HG02763 (cell line): ENCODE measurements at regions not wholly inside any gene's neighbourhood (a gene's known extent, or its start where the extent isn't known, plus 50 kb on each side); places are given as distances from the start of the nearest gene placed in this dataset.

ENCODE experiments used
- ATAC-seq: cut with Tn5 transposase; IDR thresholded peaks from one replicate; pipeline ENCODE4 v1.9.1; 2021; ENCODE audit warnings: mild to moderate bottlenecking, moderate library complexity; ENCODE audit not compliant: unreplicated experiment

DNA sequence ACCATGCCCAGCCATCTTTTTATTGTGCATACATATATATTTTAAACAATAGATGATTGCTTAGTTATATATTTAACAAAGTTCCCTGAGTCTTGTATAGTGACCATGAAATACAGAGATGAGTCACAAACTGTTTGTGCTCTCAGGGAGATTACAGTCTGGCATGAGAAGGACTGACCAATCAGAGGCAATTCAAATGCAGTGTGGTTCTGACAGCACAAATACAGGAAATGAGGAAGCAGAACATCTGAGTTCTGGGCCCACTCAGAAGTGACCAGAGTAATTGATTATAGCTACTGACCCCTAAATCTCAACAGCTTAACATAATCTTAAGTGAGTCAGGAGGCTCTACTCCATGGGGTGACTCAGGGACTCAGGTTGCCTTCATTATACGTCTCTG lies 534.5 kb downstream of the OMA1 start:
- ATAC-seq = no peak

DNA sequence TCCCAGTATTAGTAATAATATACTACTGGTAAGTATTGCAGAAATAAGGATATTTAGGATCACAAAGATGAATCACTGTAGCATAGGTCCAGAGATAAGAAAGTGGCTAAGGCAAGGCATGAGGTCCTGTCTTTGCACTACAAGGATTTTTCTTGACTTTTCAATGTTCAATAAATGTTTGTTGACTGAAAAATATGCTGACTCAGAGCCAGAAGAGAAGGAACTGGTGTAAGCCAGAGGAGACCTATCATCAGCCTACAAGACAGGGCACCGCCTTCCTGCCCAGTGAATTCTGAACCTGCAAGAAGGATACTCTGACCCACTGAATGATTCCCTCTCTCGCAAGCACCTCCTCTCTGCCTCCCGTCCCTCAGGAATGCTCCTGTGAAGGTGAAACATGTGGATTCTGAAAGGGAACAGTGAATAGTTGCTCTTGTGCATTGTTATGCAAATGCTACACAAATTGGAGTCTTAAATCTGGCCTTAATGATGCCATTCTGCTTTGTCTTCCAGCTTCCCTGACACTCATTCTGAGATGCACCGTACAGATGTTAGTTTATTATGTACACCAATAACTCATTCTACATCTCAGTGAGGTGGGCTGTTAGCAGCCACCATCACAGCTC lies 540.0 kb downstream of the OMA1 start:
- ATAC-seq = no peak

- ATAC-seq = no peak
These were observed 541.3 kb downstream of the OMA1 start for GRCh38 chr1:58005212-58005611.

- no peak for ATAC-seq
These were observed 542.5 kb downstream of the OMA1 start for GRCh38 chr1:58003988-58004387.

DNA sequence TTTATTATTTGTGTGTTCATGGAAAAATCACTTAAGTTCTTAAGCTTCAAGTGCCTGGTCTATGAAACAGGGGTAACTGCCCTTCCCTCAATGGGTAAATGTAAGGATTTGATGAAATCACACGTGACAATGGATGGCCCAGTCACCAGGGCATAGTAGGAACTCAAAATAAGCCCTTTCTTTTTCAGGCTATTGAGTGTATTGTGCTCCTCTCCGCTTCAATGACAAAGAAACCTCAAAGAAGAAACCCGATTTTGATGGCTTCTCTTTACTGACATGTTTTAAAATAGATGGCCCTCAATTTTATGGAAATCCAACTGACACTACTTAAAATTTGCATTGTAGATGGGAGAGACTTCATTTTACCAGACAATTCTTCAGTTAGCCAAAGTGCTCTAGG lies 543.5 kb downstream of the OMA1 start:
- no peak for ATAC-seq

- ATAC-seq = no peak
These were observed 545.7 kb downstream of the OMA1 start for GRCh38 chr1:58000821-58001220.

DNA sequence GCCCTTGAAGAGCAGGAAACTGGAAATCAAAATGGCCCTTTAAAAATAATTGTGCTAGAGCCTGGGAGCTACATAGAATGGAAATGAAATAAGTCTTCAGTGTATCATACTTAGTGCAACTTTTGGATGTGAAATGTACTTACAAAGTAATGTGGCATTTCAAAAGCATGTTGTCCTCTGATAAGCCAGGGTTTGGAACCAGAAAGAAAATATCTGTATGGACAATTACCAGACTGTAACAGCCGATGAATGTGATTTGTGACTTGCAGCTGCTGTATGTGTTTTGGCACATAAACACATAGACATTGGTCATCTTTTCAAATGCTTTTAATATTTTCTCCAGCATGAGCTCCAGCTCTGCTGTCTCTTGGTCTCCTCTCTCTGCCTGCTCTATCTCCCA lies 546.4 kb downstream of the OMA1 start:
- ATAC-seq = no peak

- no peak for ATAC-seq
These were observed 550.1 kb downstream of the OMA1 start for GRCh38 chr1:57996400-57996799.

DNA sequence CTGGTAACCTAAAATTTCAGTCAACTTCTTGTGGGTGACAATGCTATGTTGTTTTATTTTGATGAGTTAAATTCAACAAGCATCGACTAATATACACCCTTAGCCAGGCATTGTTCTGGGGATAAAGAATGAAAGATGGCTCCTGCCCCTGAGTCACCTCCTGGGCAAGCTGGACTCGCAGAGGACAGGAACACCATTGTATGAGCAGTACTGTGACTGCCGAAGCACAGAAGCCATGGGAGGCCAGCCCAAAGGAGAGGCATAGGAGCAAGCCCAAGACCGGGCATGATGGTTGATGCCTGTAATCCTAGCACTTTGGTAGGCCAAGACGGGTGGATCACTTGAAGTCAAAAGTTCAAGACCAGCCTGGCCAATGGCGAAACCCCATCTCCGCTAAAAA lies 555.2 kb downstream of the OMA1 start:
- ATAC-seq = no peak

GRCh38 chr1:57989877-57990276 lies 556.6 kb downstream of the OMA1 start:
- no peak for ATAC-seq

- no peak for ATAC-seq
These were observed 559.0 kb downstream of the OMA1 start for GRCh38 chr1:57987523-57987922.

DNA sequence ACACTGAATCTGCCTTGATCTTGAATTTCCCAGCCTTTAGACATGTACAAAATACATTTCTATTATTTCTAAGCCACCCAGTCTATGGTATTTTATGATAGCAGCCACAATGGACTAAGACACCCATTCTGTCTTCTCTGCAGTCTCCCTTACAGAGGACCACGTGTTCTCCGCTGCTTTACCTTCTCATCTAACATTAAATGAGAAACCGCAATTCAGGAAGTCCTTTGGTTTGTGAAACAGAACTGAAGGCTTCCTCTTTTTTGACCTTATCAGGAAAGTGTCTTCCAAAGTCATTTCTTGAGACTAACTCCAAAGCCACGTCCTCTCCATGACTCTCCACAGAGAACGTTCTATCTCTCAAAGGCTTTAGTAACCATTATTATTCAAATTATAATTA lies 560.1 kb downstream of the OMA1 start:
- ATAC-seq = peak; percentile 65

DNA sequence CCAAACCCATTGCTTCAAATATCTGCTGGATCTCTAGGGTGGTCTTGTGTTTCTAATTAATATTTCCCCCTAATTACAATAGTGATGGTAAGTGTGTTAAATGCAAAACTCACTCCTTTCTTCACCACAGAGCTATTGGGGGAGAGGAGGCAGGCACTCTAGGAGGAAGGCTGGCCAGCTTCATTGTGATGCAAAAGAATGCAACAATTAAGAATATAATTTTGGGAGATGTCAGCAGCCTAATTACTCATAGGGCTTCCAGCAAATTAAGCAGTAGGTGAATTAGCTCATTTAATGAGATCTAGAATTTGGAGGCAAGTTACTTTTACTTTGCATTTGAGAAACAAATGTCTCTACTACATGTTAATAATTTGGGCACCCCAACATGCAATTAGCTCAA lies 560.4 kb upstream of the DAB1 start:
- ATAC-seq = no peak

DNA sequence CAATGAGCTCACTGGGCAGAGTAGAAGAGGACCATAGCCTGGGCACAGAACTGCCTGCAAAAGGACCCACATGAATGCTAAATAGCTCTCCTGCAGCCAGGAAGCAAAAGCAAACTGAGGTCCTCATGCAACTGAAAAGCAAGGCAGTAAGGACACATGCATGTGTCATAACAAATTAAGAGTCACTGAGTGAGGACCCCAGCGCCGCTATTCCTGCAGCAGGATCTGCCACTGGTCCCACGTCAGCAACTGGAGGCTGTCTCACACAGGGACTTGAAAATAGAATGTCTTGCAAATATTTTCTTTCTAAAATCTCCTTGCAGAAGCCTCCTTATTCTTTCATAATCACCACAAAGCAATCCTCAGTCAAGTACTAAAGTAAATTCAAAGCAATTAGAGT lies 559.6 kb upstream of the DAB1 start:
- ATAC-seq = no peak

DNA sequence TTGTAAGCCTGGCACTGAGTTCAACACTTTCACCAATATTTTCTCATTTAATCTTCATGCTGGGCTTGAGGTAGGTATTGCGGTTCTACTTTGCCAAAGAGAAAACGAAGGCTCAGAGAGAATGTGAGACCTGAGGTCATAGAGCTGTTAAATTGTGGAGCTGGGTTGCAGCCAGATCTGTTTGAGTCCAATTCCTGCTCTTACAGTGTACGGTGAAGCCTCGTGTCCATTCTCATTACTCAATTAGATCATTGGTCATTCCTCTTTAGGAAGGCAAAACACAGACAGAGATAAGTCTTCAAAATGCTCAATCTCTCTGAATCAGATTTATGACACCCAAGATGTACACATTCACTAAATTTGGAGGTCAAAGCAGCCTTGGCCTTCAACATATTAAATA lies 559.0 kb upstream of the DAB1 start:
- ATAC-seq = no peak

GRCh38 chr1:57976216-57976615 lies 552.4 kb upstream of the DAB1 start:
- no peak for ATAC-seq

GRCh38 chr1:57968321-57968720 lies 544.5 kb upstream of the DAB1 start:
- ATAC-seq = no peak

- no peak for ATAC-seq
These were observed 543.0 kb upstream of the DAB1 start for GRCh38 chr1:57966751-57967406.

DNA sequence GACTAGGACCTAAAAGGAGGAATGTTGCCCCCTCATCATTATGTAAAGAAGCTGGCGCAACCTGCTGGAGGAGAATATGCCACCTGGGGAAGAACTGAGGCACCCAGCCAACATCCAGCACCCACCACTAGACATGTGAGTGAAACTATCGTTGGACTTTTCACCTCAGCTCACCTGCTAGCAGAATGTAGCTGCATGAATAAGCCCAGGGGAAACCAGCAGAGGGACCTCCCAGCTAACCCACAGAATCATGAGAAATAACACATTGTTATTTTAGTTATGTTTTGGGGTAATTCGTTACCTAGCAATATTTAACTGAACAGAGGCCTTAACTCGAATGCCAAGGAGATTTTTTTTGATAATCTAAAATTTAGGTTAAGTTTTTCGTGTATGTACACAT lies 542.5 kb upstream of the DAB1 start:
- ATAC-seq = no peak

DNA sequence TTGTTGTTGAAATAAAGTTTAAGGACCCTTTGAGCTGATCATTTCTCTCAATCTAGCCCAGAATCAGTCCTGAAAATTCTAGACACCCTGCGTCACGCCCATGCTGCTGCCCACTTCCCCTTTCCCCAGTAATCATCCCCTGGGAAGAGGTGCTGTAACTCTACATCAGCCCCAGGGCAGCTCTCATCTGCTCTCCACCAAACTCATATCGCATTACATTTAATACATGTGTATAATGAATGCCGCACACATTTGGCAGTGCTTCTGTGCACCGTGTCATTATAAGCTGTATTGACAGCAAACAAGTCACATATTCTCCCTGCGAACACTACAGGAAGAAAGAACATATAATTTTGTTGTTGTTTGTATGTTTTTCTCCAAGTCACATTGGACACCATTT lies 539.7 kb upstream of the DAB1 start:
- ATAC-seq = no peak

- ATAC-seq = no peak
These were observed 535.8 kb upstream of the DAB1 start for GRCh38 chr1:57959531-57960241.

DNA sequence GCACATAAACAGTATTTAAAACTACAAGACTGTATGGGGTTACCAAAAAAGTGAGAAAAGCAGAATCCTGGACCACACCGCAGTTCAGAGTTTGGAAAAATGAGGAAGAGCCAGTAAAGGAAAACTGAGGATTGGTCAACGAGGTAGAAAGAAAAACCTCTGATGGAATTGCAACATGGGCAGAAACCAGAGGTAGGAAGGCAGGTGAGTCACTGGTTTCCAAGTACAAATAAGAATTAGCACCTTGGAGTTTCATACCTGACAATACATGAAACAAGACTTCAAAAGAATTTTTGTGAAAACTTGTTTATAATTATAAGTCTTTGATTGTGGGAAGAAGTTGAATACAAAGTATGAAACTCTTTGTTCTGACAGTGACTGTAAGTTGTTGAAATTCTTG lies 533.7 kb upstream of the DAB1 start:
- no peak for ATAC-seq
